ENCODE measurements at regions not wholly inside any gene's neighbourhood (a gene's known extent, or its start where the extent isn't known, plus 50 kb on each side); places are given as distances from the start of the nearest gene placed in this dataset.
"Not testable (repeated sequence)": the region's sequence is repeated elsewhere in the genome, so short reads cannot be mapped to it uniquely, and the experiment has no call there.

GRCh38 chr6:15922510-15923250 is 206.2 kb upstream of the MYLIP start:
- no peak for DNase-seq

- DNase-seq = no peak
Measured at GRCh38 chr6:15921243-15921642, 207.6 kb upstream of the MYLIP start.

- DNase-seq = no peak
Measured at GRCh38 chr6:15916581-15916980, 212.3 kb upstream of the MYLIP start.

- no peak for DNase-seq
Measured at GRCh38 chr6:15915508-15916178, 213.2 kb upstream of the MYLIP start.

- no peak for DNase-seq
Measured at GRCh38 chr6:15914553-15914952, 214.3 kb upstream of the MYLIP start.

GRCh38 chr6:15913573-15913972 is 215.3 kb upstream of the MYLIP start:
- DNase-seq = no peak

GRCh38 chr6:15912505-15913400 is 216.1 kb upstream of the MYLIP start:
- DNase-seq = no peak

GRCh38 chr6:15911753-15912504 is 217.0 kb upstream of the MYLIP start:
- peak; percentile 59 for DNase-seq

- no peak for DNase-seq
Measured at GRCh38 chr6:15909290-15910070, 219.4 kb upstream of the MYLIP start.

GRCh38 chr6:15908871-15909270 is 220.0 kb upstream of the MYLIP start:
- no peak for DNase-seq

- no peak for DNase-seq
Measured at GRCh38 chr6:15907914-15908518, 220.9 kb upstream of the MYLIP start.

GRCh38 chr6:15907220-15907913 is 221.5 kb upstream of the MYLIP start:
- DNase-seq = not testable (repeated sequence)

GRCh38 chr6:15906420-15907016 is 222.4 kb upstream of the MYLIP start:
- no peak for DNase-seq

- DNase-seq = no peak
Measured at GRCh38 chr6:15905488-15906419, 223.1 kb upstream of the MYLIP start.

GRCh38 chr6:15904651-15905376 is 224.1 kb upstream of the MYLIP start:
- DNase-seq = no peak

GRCh38 chr6:15901141-15902115 is 227.5 kb upstream of the MYLIP start:
- DNase-seq = peak; percentile 61

- DNase-seq = no peak
Measured at GRCh38 chr6:15898693-15899092, 230.2 kb upstream of the MYLIP start.

Data from activated CD8-positive, alpha-beta memory T cell treated with anti-CD3 and anti-CD28 coated beads, Interleukin-2, amount 50 U/mL, for 48 hours (primary cell).